AG10803 (cell line): ENCODE measurements at regions not wholly inside any gene's neighbourhood (a gene's known extent, or its start where the extent isn't known, plus 50 kb on each side); places are given as distances from the start of the nearest gene placed in this dataset.

ENCODE experiments used
- DNase-seq: peaks from one replicate; pipeline ENCODE4 v3.0.0; 2010; ENCODE audit warnings: low read depth
- H3K4me3 ChIP-seq: 2 replicates; pipeline ENCODE4 v1.5.1; 2011; ENCODE audit warnings: mild to moderate bottlenecking, low read length, control low read depth
- CTCF ChIP-seq: conservative IDR thresholded peaks from 2 replicates; pipeline ENCODE4 v1.5.1; 2011; ENCODE audit warnings: mild to moderate bottlenecking, low read length, control low read depth, inconsistent platforms

DNA sequence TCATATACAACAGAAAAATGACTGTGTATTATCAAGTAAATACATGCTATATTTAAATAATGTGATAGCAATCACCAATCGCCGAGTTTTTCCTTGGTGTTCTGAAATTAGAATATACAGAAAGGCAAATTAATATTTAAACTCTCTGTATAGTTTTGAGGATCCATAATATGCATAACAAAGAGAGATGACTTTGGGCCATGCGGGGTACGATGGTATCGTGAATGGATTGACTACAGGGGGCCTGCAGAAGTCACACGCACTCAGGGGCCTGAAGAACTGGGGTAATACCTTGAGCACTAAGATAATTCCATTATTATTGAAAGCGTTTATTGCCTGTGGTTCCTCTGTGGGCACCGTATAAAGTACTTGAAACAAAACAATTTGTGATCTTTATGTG lies 314.0 kb downstream of the TEX29 start:
- no peak for DNase-seq
- no peak overlapping the region for H3K4me3 ChIP-seq
- no peak for TF ChIP-seq CTCF

GRCh38 chr13:111636271-111636670 lies 315.8 kb downstream of the TEX29 start:
- H3K4me3 ChIP-seq: no peak overlapping the region
- no peak for TF ChIP-seq CTCF
- DNase-seq: no peak

- no peak for TF ChIP-seq CTCF
- no peak for DNase-seq
- H3K4me3 ChIP-seq: no peak overlapping the region
Measured at GRCh38 chr13:111636804-111637203, 316.4 kb downstream of the TEX29 start.

DNA sequence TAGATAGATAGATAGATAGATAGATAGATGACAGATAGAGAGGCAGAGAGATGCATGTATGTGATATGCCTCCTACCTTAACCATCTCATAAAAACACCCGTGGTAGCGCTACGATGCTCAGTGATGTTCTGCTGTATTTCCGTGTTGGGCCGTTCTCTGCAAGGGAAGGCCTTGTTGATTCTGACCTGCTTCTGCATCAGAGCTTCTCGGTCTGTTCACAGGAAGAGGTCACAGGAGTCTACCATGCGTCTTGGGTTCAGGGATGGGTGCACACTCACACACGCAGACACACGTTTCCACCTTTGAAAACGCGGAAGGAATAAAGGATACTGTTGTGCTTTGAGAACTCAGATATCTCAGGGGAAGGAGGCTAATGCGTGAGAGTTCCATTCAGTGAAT lies 316.9 kb downstream of the TEX29 start:
- no peak for TF ChIP-seq CTCF
- no peak overlapping the region for H3K4me3 ChIP-seq
- no peak for DNase-seq

- TF ChIP-seq CTCF: no peak
- no peak for DNase-seq
- H3K4me3 ChIP-seq: no peak overlapping the region
Measured at GRCh38 chr13:111638233-111638632, 317.8 kb downstream of the TEX29 start.

GRCh38 chr13:111639196-111639705 lies 318.8 kb downstream of the TEX29 start:
- no peak for DNase-seq
- TF ChIP-seq CTCF: no peak

GRCh38 chr13:111640006-111640405 lies 319.6 kb downstream of the TEX29 start:
- DNase-seq: no peak
- H3K4me3 ChIP-seq: no peak overlapping the region
- no peak for TF ChIP-seq CTCF

More at GRCh38 chr13:111639196-111639705, 318.8 kb downstream of the TEX29 start:
- no peak overlapping the region for H3K4me3 ChIP-seq
